Ureter (tissue), 1 donor: ENCODE measurements at regions not wholly inside any gene's neighbourhood (a gene's known extent, or its start where the extent isn't known, plus 50 kb on each side); places are given as distances from the start of the nearest gene placed in this dataset.

Experiments used
- DNase-seq: peaks from one replicate; pipeline ENCODE4 v3.0.0-alpha.2; 2020; ENCODE audit warnings: low spot score
- donor health status: DM: yes; HTN: yes; CAD: no.

DNA sequence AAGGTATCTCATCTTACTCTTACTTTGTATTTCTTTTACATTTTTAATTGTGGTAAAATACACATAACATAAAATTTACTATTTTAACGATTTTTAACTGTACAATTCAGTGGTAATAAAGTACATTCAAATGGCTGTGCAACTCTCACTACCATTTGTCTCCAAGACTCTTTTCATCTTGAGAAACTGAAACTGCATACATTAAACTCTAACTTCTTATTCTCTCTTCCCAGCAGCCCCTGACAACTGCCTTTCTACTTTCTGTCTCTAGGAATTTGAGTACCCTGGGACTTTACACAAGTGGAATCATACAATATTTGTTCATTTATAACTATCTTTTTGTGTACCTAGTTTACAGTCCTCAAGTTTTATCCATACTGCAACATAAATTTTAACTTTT, 725.8 kb upstream of the KIRREL3 start:
- DNase-seq, result no peak

DNA sequence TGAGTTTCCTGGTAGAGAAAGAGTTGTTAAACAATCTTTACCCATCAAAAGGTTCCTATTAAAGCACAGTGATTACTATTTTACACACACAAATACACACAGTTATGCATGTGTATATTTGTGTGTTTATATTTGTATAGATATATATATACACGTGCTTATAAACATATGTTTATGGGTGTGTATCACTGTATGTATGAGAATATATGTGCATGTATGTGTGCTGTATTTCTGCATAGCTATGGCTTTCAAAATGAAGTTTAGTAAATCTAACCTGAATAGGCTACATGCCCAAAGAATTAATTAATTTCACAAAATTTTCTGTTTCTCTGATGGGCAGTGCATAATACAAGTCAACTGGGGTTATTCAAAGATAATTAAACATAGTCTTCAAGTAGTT, 723.1 kb upstream of the KIRREL3 start:
- DNase-seq, result no peak

DNA sequence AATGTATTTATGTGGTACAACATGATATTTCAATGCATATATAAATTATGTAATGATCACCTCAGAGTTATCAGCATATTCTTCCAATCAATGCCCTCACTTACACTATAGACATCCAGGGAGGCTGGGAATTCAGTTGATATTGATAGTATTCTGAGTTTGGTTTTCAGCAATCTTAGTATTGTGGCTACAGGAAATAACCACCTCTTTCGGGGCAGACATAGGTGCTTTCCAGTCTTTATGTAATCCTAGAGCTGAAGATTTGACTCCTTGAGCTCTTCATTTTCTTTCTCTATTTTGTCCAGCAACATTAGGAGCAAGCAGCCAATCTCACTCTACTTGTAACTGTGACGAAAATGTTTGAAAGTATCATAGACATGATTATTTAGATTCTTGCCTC, 712.7 kb upstream of the KIRREL3 start:
- DNase-seq, result no peak

DNA sequence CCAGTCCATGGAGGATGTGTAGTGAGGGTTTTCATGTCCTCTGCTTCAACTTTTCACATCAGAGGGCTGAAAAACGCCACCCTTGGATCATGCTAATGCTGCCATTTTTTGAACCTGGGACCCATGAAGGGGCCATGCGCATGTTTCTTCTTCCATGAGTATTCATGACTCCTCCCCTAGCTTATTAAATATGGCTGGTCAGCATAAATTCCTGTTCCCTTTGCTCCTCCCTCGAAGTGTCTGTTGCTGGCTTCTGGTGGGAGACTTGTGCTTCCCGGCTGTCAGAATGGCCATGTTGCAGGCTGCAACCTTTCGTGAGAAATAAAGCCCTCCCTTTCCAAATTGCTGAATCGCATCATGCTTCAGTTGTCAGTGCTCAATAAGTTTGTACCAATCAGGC, 711.2 kb upstream of the KIRREL3 start:
- no peak for DNase-seq

DNA sequence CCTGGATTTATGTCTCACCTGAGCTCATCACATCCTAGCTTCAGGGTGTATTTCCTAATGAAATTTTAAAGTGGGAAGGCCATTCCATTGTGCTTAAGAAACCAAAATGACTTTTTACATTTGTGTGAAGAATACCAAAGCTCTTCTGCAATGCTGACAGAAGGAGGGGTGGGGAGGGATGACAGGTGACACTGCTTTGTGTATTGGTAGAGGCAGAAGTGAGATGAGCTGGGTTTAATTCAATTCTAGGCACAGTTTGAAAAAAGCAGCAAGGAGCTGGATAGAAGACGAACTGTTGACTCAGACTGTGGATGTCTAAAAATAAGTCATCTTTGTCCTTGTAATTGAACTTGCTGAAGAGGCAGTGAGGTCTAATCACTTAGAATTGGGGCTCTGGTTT, 710.3 kb upstream of the KIRREL3 start:
- DNase-seq, result no peak

DNA sequence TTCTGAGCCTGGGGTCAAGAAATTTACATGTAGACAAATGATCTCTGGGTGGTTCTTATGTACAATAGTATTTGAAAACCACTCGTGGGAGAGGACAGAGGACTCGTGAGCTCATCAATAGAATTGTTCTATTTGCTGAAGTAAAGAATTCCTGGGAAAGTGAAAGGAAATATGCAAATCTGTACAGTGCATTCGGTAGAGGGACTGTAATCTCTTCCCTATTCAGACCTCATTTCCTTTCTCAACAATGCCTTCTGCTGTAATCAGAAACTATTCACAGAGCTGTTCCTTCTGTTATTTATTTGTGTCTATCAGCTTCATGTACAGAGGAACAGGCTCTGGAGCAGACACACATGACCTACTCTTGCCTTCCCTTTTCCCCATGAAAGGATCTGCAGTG, 709.4 kb upstream of the KIRREL3 start:
- no peak for DNase-seq

DNA sequence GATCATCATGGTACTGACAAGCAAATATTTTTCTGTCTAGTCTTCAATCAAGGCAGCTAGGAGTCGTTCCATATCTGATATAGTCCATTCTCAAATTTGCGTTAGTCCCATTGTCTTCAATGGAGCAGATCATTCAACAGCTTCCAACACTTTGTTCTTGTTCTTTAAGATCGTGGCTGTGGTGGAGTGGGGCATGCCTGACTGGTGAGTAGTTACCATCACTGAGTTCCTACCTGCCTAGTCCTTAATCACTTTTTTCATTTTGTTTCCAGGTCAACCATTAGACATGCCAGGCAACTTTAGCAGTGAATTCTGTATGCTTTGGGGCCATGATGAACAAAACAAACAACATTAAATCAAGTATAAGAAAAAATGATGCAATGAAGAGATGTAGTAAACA, 693.1 kb upstream of the KIRREL3 start:
- DNase-seq, result no peak

DNA sequence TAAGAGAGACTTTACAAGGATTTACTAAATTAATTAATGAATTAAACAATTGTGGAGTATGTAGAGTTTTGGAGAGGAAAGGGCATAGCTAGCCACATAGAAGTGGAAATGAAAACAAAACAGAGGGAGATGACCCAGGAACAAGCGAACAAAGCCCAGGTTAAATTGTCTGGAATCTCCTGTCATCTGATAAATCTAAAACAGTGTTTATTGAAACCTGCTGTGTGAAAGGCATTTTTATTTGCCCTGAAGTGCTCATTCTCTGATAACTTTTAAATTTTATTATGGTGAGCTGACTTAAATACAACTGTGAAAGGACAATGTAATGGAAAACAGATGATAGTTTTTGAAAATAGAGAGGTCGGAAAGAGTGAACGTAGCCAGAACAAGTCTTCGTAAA, 682.8 kb upstream of the KIRREL3 start:
- DNase-seq, result no peak

DNA sequence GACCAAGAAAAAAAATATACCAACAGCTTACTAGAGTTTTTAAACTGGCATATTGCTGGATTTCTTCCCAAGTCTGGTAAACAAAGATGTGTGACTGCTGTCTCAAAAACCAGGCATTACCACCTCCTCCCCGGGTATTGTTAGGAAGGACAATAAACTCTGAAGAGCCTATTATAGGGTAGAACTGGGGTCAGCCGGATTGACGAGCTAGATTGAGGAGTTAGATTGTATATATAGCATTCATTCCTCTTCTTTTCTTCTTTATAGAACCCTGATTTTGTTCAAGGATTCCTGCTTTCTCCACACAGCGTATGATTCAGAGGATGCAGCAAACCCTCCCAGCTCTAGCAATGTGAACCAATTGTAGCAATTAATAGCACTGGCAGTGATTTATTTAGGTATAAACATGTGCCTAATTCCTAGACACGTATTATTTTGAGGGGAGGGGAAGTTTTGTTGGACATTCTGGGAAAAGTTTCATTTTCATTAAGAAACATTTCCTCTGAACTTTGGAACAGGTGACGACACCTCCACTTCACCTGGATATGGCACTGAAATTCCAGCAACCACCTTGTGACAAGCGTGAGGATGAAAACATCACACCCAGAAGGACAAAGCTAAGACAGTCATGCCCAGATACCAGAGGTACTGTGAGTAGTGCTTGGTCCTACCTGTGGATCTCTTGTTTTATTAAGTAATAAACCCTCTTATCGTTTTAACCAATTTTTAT, 679.4 kb upstream of the KIRREL3 start:
- no peak for DNase-seq

DNA sequence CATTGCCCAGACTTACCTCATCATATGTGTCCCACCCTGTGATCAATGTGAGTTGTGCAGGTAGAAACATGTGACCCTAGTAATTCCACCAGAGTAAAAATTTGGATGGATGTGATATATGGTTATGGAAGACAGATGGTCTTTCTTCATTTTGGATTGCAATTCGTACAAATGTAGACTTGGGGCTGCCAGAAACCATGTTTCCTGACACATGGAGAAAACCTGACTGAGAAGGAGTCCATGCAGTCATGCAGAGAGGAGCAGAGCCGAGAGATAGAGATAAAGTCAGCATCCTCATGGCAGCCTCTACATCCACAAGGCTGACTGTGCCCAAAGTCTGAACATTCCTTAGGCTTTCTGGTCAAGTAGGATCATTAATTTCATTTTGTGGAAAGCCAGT, 678.1 kb upstream of the KIRREL3 start:
- DNase-seq, result no peak

DNA sequence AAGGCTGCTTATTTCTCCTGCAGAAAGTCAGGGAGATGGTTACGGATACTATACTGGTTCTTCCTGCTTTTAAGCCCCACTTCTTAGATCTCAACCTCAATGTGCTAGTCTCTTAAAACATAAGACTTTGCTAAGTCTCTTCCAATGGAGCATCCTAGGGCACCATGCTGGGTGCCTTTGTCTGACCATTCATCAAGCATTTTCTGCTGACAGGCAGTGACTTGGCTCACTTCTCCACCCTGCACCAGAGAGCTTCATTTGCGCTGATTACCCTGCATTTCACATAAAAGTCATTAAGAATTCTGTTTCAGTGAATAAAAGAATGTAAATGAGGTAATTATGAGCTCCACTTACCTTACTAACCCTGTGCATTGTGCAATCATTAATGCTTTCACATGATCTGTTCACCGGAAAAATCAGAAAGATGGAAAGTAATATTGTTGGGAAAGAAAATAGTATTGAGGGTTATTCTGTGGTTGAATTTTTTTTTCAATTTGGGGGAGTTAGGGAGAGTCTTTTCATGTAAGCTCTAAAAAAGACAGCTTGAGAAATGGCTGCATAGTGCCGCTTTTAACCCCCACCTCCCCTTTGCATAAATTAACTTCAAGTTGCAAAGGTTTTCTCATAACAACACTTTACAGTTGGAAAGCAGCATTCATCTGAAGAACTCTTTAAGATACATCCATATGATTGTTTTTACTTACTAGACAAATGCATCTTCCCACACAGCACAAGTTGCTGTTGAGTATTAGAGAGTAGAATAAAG, 677.3 kb upstream of the KIRREL3 start:
- no peak for DNase-seq

DNA sequence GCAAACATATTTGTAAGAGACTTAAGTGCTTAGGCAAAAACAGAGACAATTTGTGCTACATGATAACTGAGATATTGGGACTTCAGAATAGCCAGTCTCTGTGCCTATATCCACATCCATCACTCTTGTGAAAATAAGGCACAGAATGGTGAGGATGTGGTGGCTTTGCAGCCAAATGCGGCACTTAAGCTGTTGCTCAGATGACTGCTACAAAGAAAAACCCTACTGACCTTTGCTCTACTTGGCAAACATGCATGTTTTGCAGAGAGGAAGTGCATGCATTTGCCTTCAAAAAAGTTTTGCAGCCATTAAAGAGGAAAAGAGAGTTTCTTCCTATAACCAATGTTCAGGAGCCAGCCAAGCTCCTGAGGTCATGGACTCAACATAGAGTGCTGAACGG, 675.0 kb upstream of the KIRREL3 start:
- DNase-seq, result no peak

DNA sequence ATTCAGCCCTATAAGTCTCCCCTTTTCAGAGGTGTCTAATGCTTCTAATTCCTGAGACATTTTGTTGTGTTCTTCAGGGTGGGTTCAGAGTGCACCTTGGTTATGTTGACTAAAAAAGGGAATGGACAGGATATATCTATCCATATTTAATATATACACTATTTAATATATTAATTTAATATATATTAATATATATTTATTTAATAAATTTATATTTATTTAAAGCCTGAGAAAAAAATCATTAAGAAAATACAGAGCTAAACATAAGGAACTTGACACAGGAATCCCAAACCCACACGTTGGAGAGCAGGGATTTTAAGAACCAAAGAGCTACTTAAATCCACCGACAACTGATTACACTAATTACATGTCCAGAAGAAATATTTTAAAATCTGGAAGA, 674.2 kb upstream of the KIRREL3 start:
- no peak for DNase-seq

DNA sequence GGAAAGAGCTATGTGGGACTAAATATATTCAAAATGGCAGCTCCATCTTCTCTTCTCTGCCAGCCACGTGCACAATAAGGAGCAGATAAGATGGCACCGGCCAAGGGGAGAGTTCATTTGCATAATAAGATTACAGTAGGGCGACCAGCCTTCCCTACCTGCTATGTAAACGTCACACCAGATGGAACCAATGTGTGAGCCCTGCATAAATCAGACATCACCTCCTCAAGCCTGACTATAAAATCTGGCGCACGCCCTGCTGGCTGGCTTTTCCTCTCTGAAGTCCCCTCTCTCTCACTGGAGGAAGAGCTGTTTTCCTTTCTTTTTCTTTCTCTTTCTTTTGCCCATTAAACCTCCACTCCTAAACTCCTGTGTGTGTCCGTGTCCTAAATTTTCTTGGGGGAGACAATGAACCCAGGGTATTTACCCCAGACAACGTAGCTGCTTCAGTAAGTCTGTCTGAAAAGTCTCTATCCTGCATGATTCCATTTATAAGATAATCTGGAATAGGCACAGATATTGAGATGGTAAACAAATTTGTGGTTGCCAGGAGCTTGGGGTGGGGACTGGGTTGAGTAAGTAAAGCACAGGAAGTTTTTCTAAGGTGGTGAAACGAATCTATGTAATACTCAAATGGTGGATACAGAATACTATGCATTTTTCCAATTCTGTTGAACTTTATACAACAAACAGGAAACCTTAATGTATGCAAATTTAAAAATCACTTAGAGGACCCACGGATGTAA, 670.0 kb upstream of the KIRREL3 start:
- no peak for DNase-seq

DNA sequence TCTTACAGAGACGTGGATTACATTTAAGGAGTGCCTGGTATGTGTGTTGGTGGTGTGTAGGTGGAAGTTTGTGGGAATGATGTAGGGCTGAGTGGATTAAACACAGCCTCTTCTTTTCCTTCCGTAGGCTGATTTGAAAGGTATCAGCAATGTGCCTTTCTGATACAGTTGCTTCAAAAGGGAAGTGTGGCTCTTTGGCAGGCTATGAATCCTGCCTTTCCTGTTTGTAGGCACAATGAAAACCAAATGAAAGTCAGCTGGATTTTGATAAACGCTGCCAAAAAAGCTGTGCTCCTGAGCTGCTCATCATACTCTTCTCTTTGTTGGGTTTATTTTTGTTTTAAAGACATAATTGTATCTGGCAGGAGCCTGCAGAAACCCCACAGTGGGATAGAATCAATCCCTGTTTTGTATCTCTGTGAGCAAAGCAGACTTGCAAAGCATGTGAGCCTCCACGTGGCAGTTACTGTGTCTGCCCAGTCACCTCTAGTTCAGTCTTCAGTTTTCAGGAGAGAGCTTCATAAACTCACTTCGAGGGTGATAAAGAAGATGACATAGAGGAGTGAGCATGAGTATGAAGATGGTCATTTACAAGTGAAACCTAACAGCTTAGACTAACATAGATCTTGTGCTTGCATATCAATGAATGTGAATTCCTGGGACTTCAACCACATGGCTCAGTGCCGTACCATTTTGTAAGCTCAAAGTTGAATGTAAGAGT, 655.7 kb upstream of the KIRREL3 start:
- DNase-seq, result no peak

DNA sequence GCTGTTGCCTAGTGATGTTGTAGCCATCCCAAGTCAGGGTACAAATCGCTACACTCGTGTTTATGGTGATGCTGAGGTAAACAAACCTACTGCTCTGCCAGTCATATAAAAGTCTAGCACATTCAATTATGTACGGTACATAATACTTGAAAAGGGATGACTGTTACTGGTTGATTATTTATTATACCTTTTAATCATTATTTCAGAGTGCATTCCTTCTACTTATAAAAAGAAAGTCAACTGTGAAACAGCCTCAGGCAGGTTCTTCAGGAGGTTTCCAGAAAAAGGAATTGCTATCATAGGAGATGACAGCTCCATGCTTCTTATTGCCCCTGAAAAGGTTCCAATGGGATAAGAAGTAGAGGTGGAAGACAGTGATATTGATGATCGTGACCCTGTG, 652.5 kb upstream of the KIRREL3 start:
- no peak for DNase-seq

DNA sequence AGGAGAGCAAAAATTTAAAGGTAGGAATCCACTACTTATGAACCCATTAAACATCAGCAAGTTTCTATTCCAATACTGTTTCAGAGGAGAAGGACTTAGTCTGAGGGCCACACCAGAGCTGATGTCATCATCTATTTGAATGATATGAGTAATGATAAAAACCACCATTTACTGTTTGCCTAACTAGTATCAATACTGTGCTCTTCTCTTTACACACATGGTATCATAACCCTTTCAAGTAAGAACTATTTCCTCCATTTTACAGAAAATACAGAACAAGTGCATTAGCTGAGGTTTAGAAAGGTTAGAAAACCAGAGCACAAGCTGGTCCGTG, 651.3 kb upstream of the KIRREL3 start:
- DNase-seq, result no peak

DNA sequence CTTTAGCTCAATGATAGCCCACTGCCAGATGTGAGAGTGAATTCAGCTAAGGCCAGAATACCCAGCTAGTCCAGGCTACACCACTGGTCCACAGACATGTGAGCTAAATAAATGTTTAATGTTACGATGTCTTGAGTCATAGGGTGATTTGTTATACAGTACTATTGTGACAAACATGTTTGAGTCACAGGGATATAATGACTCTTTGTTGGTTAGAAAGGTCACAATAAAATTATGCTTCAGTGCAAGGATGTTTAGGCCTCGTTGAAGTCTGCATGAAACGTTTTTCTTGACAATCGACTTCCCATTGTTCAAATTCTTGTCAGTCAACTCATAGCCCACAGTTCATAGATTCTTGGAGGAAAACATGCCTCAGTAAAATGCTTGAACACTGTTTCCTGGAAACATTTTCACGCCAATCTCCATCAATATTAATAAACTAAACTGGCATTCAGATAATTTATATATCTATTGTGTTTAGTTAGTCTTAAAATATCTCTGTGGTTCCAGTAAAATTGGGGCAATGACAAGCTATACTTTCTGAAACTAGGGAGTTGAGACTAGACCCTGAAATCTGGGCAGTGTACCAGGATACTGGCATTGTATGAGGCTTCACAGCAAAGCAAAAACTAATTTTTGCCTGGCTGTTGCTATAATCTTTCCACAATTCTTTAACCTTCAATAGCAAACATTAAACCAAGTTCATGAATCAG, 650.8 kb upstream of the KIRREL3 start:
- DNase-seq, result no peak

DNA sequence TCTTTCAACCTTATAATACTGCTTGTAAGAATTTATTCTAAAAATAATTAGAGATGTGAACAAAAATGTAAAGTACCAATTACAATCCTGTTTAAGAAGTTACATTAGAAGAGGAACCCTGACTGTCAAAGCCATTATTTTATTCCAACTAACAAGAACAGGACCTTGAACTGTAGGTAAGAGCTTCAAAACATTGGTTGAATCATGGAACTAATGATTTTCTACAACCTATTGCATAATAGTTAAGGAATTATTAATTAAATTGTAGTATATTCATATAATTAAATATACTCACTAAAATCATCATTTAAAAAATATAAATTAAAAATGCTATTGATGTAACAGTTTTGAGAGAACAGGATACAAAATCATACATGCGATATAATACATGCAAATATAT, 649.4 kb upstream of the KIRREL3 start:
- DNase-seq, result no peak

DNA sequence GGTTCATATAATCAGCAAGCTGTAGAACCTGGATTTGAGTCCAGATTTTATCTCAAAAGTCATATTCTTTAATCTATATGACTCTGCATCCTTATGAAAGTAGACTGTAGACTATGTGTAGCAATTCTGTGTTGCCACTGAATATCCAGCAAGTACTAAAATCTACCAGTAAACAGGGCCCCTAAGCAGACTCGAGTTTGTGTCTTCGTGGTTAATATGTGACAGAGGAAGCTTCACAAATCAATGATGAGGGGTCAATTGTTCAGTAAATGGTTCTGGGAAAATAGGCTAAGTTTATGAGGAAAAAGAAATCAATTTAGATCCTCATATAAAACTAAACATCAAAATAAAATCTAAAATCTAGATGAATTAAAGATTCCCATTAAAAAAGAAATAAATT, 648.5 kb upstream of the KIRREL3 start:
- no peak for DNase-seq

DNA sequence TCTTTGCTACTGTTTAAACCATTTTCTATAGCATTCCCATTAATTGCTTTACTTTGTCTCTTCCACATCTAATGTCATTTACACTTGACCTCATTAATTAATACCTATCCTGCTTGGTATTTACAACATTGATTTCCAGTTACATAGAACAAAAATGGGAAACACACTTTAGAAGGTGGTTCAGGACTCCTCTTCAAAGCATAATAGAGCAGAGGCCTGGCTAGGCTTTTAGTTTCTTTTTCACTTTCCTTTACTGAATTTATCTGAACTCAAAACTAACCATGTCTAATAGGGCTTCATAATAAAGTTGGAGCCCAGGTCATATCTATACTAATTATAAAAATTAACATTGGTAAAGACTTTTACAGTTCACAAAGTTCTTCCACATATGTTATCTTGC, 648.0 kb upstream of the KIRREL3 start:
- no peak for DNase-seq

DNA sequence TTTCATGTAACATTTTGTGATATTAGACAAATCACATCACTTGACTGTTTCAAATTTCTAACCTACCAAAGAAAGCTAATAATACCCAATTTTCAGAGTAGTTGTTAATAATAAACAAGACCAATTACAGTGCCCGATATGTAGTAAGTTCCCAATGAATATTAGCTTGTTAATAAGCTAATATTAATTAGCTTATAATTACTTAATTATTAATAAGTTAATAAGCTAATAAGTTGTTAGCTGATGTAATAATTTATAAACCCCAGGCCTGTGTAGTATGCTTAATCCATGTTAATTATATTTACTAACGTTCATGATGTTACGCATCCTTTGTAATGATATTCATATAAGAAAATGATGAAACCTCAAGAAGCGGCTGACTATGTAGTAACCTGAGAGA, 643.8 kb upstream of the KIRREL3 start:
- no peak for DNase-seq
